ENCODE measurements at regions not wholly inside any gene's neighbourhood (a gene's known extent, or its start where the extent isn't known, plus 50 kb on each side); places are given as distances from the start of the nearest gene placed in this dataset.
A peak's percentile ranks its signal among the peaks of the same experiment; 100 is the strongest.
"Not testable (repeated sequence)": the region's sequence is repeated elsewhere in the genome, so short reads cannot be mapped to it uniquely, and the experiment has no call there.

DNA sequence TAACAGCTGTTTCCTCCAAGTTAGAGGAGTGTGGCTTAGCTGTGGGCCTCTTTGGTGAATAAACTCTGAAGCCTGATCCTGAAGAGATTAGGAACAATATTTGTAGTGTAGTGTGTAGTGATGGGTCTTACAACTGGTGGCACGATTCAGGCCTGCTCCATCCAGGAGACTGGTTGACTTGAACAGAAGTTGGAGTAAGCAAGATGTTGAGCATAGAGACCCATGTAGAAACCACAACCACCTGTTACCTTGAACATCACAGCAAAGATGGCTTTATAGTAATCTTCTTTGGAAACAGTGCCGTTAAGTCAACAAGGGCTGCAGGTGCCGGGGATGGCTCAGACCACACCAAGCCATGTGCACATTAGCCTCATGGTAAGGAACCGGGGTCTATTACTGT, 74.2 kb upstream of the RASGRP1 start:
- H3K27me3 ChIP-seq (ENCODE audit: control insufficient read depth in 3 of 3, insufficient read depth in 3 of 3, low read length in 3 of 3): no peaks in the 10 kb centered on the region
- 82 to 92% (median 90%) methylated on average over 4 of the region's 4 CpGs for WGBS, 3 donors
- H3K4me3 ChIP-seq (ENCODE audit: low read depth in 1 of 3, low read length in 3 of 3): no peak overlapping the region
- H3K9me3 ChIP-seq (ENCODE audit: control insufficient read depth in 2 of 2, insufficient read depth in 1 of 2, low read depth in 1 of 2, low read length in 1 of 2): no peaks in the 10 kb centered on the region
- DNase-seq (no peak), FAIRE-seq (no peak)
- no peaks in the 10 kb centered on the region for H3K36me3 ChIP-seq (ENCODE audit: control insufficient read depth in 3 of 3, insufficient read depth in 2 of 3, low read depth in 1 of 3, low read length in 3 of 3)
- no peak overlapping the region for H3K27ac ChIP-seq (ENCODE audit: low read depth in 1 of 3, low read length in 2 of 3)
- no peaks in the 10 kb centered on the region for H3K4me1 ChIP-seq (ENCODE audit: control insufficient read depth in 3 of 3, insufficient read depth in 2 of 3, low read depth in 1 of 3, low read length in 2 of 3)

- DNase-seq (no peak), FAIRE-seq (no peak)
- no peaks in the 10 kb centered on the region for H3K36me3 ChIP-seq (ENCODE audit: control insufficient read depth in 3 of 3, insufficient read depth in 2 of 3, low read depth in 1 of 3, low read length in 3 of 3)
- H3K4me1 ChIP-seq (ENCODE audit: control insufficient read depth in 3 of 3, insufficient read depth in 2 of 3, low read depth in 1 of 3, low read length in 2 of 3): no peaks in the 10 kb centered on the region
- WGBS, 3 donors: 73 to 99% (median 88%) methylated on average over 3 of the region's 3 CpGs
- H3K4me3 ChIP-seq (ENCODE audit: low read depth in 1 of 3, low read length in 3 of 3): no peak overlapping the region
- H3K9me3 ChIP-seq (ENCODE audit: control insufficient read depth in 2 of 2, insufficient read depth in 1 of 2, low read depth in 1 of 2, low read length in 1 of 2): peaks cover 0 to 4% of the 10 kb centered on the region in 2 donors
- H3K27ac ChIP-seq (ENCODE audit: low read depth in 1 of 3, low read length in 2 of 3): no peak overlapping the region
- H3K27me3 ChIP-seq (ENCODE audit: control insufficient read depth in 3 of 3, insufficient read depth in 3 of 3, low read length in 3 of 3): no peaks in the 10 kb centered on the region
Observed at GRCh38 chr15:38642689-38643270, 78.2 kb upstream of the RASGRP1 start.

- not testable (repeated sequence) for H3K4me3 ChIP-seq (ENCODE audit: low read depth in 1 of 3, low read length in 3 of 3); DNase-seq; FAIRE-seq; H3K36me3 ChIP-seq (ENCODE audit: control insufficient read depth in 3 of 3, insufficient read depth in 2 of 3, low read depth in 1 of 3, low read length in 3 of 3); H3K4me1 ChIP-seq (ENCODE audit: control insufficient read depth in 3 of 3, insufficient read depth in 2 of 3, low read depth in 1 of 3, low read length in 2 of 3); H3K27me3 ChIP-seq (ENCODE audit: control insufficient read depth in 3 of 3, insufficient read depth in 3 of 3, low read length in 3 of 3); H3K9me3 ChIP-seq (ENCODE audit: control insufficient read depth in 2 of 2, insufficient read depth in 1 of 2, low read depth in 1 of 2, low read length in 1 of 2); H3K27ac ChIP-seq (ENCODE audit: low read depth in 1 of 3, low read length in 2 of 3)
- WGBS, 3 donors: 89 to 94% (median 94%) methylated on average over 3 of the region's 3 CpGs
Observed at GRCh38 chr15:38644353-38644752, 79.7 kb upstream of the RASGRP1 start.

DNA sequence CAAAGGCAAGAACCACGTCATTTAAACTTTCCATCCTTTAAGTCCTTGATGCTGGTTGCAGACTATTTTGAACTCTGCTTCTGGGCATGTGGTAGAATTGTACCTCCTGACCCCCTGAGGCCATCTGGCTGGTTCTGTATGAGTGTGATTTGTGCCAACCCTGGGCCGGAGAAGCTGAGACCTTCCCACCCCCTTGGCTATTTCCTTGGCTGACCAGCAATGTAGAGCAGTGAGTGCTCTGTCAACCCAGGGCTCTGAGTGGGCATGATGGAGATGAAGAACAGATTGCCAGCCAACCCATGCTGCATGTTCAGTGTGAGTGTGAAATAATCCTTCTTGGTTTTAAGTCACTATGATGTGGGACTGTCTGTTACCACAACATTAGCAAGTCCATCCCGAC, 82.1 kb upstream of the RASGRP1 start:
- Histone ChIP-seq H3K27ac (ENCODE audit: low read depth in 1 of 3, low read length in 2 of 3) (no peak overlapping the region), H3K4me1 (ENCODE audit: control insufficient read depth in 3 of 3, insufficient read depth in 2 of 3, low read depth in 1 of 3, low read length in 2 of 3) (no peaks in the 10 kb centered on the region), H3K36me3 (ENCODE audit: control insufficient read depth in 3 of 3, insufficient read depth in 2 of 3, low read depth in 1 of 3, low read length in 3 of 3) (no peaks in the 10 kb centered on the region), H3K9me3 (ENCODE audit: control insufficient read depth in 2 of 2, insufficient read depth in 1 of 2, low read depth in 1 of 2, low read length in 1 of 2) (peaks cover 0 to 4% of the 10 kb centered on the region in 2 donors), H3K4me3 (ENCODE audit: low read depth in 1 of 3, low read length in 3 of 3) (no peak overlapping the region), H3K27me3 (ENCODE audit: control insufficient read depth in 3 of 3, insufficient read depth in 3 of 3, low read length in 3 of 3) (no peaks in the 10 kb centered on the region)
- DNase-seq: no peak
- FAIRE-seq: no peak
- WGBS, 3 donors: 78 to 91% (median 80%) methylated on average over 3 of the region's 3 CpGs

DNA sequence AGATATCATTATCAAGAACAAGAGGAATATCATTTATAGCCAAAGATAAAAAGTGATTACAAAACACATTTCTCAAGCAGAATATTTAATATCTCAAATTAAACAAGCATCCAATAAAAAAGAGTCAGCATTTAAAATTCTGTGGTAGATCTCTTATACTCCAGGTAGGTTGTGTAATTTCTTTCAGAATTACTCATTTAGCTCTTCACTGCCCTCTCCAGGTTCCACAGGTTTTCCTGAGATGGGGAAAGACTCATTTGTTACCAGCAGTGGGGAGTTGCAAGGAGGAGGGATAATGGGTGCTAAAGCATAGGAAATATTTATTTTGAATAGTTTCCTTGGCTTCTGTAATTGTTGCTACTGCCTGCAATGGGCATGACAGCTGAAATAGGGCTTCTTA, 83.1 kb upstream of the RASGRP1 start:
- no peaks in the 10 kb centered on the region for H3K36me3 ChIP-seq (ENCODE audit: control insufficient read depth in 3 of 3, insufficient read depth in 2 of 3, low read depth in 1 of 3, low read length in 3 of 3)
- H3K4me3 ChIP-seq (ENCODE audit: low read depth in 1 of 3, low read length in 3 of 3): no peak overlapping the region
- DNase-seq (peak; percentile 43 to 54), FAIRE-seq (no peak)
- no peaks in the 10 kb centered on the region for H3K4me1 ChIP-seq (ENCODE audit: control insufficient read depth in 3 of 3, insufficient read depth in 2 of 3, low read depth in 1 of 3, low read length in 2 of 3)
- H3K27me3 ChIP-seq (ENCODE audit: control insufficient read depth in 3 of 3, insufficient read depth in 3 of 3, low read length in 3 of 3): no peaks in the 10 kb centered on the region
- H3K27ac ChIP-seq (ENCODE audit: low read depth in 1 of 3, low read length in 2 of 3): no peak overlapping the region
- H3K9me3 ChIP-seq (ENCODE audit: control insufficient read depth in 2 of 2, insufficient read depth in 1 of 2, low read depth in 1 of 2, low read length in 1 of 2): peaks cover 0 to 4% of the 10 kb centered on the region in 2 donors

- no peak for FAIRE-seq
- Histone ChIP-seq H3K27ac (ENCODE audit: low read depth in 1 of 3, low read length in 2 of 3) (no peak overlapping the region), H3K27me3 (ENCODE audit: control insufficient read depth in 3 of 3, insufficient read depth in 3 of 3, low read length in 3 of 3) (no peaks in the 10 kb centered on the region)
Observed at GRCh38 chr15:38648121-38648843, 83.7 kb upstream of the RASGRP1 start.

GRCh38 chr15:38650384-38650783, 85.8 kb upstream of the RASGRP1 start:
- FAIRE-seq (no peak), DNase-seq (no peak)
- no peaks in the 10 kb centered on the region for H3K9me3 ChIP-seq (ENCODE audit: control insufficient read depth in 2 of 2, insufficient read depth in 1 of 2, low read depth in 1 of 2, low read length in 1 of 2)
- no peaks in the 10 kb centered on the region for H3K4me1 ChIP-seq (ENCODE audit: control insufficient read depth in 3 of 3, insufficient read depth in 2 of 3, low read depth in 1 of 3, low read length in 2 of 3)
- H3K4me3 ChIP-seq (ENCODE audit: low read depth in 1 of 3, low read length in 3 of 3): no peak overlapping the region
- peak overlapping the region in 1 of 3 donors; percentile 32 for H3K27ac ChIP-seq (ENCODE audit: low read depth in 1 of 3, low read length in 2 of 3)
- no peaks in the 10 kb centered on the region for H3K36me3 ChIP-seq (ENCODE audit: control insufficient read depth in 3 of 3, insufficient read depth in 2 of 3, low read depth in 1 of 3, low read length in 3 of 3)
- no peaks in the 10 kb centered on the region for H3K27me3 ChIP-seq (ENCODE audit: control insufficient read depth in 3 of 3, insufficient read depth in 3 of 3, low read length in 3 of 3)

More at GRCh38 chr15:38648121-38648843, 83.7 kb upstream of the RASGRP1 start:
- Histone ChIP-seq H3K4me3 (ENCODE audit: low read depth in 1 of 3, low read length in 3 of 3) (no peak overlapping the region), H3K4me1 (ENCODE audit: control insufficient read depth in 3 of 3, insufficient read depth in 2 of 3, low read depth in 1 of 3, low read length in 2 of 3) (no peaks in the 10 kb centered on the region), H3K36me3 (ENCODE audit: control insufficient read depth in 3 of 3, insufficient read depth in 2 of 3, low read depth in 1 of 3, low read length in 3 of 3) (no peaks in the 10 kb centered on the region), H3K9me3 (ENCODE audit: control insufficient read depth in 2 of 2, insufficient read depth in 1 of 2, low read depth in 1 of 2, low read length in 1 of 2) (peaks cover 0 to 4% of the 10 kb centered on the region in 2 donors)
- no peak for DNase-seq
- 78 to 90% (median 84%) methylated on average over 10 of the region's 10 CpGs for WGBS, 3 donors

- Histone ChIP-seq H3K9me3 (ENCODE audit: control insufficient read depth in 2 of 2, insufficient read depth in 1 of 2, low read depth in 1 of 2, low read length in 1 of 2) (no peaks in the 10 kb centered on the region), H3K27me3 (ENCODE audit: control insufficient read depth in 3 of 3, insufficient read depth in 3 of 3, low read length in 3 of 3) (no peaks in the 10 kb centered on the region), H3K4me1 (ENCODE audit: control insufficient read depth in 3 of 3, insufficient read depth in 2 of 3, low read depth in 1 of 3, low read length in 2 of 3) (no peaks in the 10 kb centered on the region), H3K36me3 (ENCODE audit: control insufficient read depth in 3 of 3, insufficient read depth in 2 of 3, low read depth in 1 of 3, low read length in 3 of 3) (no peaks in the 10 kb centered on the region), H3K4me3 (ENCODE audit: low read depth in 1 of 3, low read length in 3 of 3) (no peak overlapping the region), H3K27ac (ENCODE audit: low read depth in 1 of 3, low read length in 2 of 3) (peak overlapping the region in 1 of 3 donors; percentile 52)
- DNase-seq (no peak), FAIRE-seq (no peak)
- 68 to 90% (median 86%) methylated on average over 1 of the region's 1 CpG for WGBS, 3 donors
Observed at GRCh38 chr15:38650936-38651327, 86.3 kb upstream of the RASGRP1 start.

Data from small intestine (tissue), 7 donors.